Mesenchymal stem cell (in vitro differentiated cells and primary cell): ENCODE measurements at regions not wholly inside any gene's neighbourhood (a gene's known extent, or its start where the extent isn't known, plus 50 kb on each side); places are given as distances from the start of the nearest gene placed in this dataset.

Experiments used
- DNase-seq: peaks from one replicate; pipeline ENCODE4 v3.0.0-alpha.2; 2013
- H2AFZ ChIP-seq: one replicate; pipeline ENCODE4 v1.6.1; 2013; ENCODE audit warnings: low read depth, mild to moderate bottlenecking, control low read depth, inconsistent platforms, low read length, moderate library complexity
- H2AK5ac ChIP-seq: 2 replicates; pipeline ENCODE4 v1.6.1; 2013; ENCODE audit warnings: low read length, moderate library complexity, mild to moderate bottlenecking, inconsistent platforms; ENCODE audit not compliant: severe bottlenecking
- H2BK120ac ChIP-seq: one replicate; pipeline ENCODE4 v1.6.1; 2013; ENCODE audit warnings: low read depth, mild to moderate bottlenecking, inconsistent platforms, low read length, moderate library complexity
- H2BK12ac ChIP-seq, 2 experiments: one replicate each; pipeline ENCODE4 v1.6.1; 2013; ENCODE audit warnings: inconsistent platforms in 2 of 2, low read length in 2 of 2, mild to moderate bottlenecking in 2 of 2, moderate library complexity in 2 of 2, control low read depth in 1 of 2
- H2BK15ac ChIP-seq: one replicate; pipeline ENCODE4 v1.6.1; 2013; ENCODE audit warnings: mild to moderate bottlenecking, low read depth, inconsistent platforms; ENCODE audit not compliant: poor library complexity, severe bottlenecking
- H2BK5ac ChIP-seq: 2 replicates; pipeline ENCODE4 v1.6.1; 2013; ENCODE audit warnings: low read depth, mild to moderate bottlenecking, low read length, control low read depth, inconsistent platforms; ENCODE audit not compliant: poor library complexity, severe bottlenecking
- H3K14ac ChIP-seq, 2 experiments: one replicate each; pipeline ENCODE4 v1.6.1; 2013; ENCODE audit warnings: inconsistent platforms in 2 of 2, low read length in 2 of 2, control low read depth in 1 of 2, mild to moderate bottlenecking in 1 of 2, moderate library complexity in 1 of 2
- H3K18ac ChIP-seq, 2 experiments: one replicate each; pipeline ENCODE4 v1.6.1; 2013; ENCODE audit warnings: inconsistent platforms in 2 of 2, low read length in 2 of 2, control low read depth in 1 of 2, low read depth in 1 of 2, mild to moderate bottlenecking in 1 of 2
- H3K23ac ChIP-seq, 2 experiments: one replicate each; pipeline ENCODE4 v1.6.1; 2013; ENCODE audit warnings: inconsistent platforms in 2 of 2, low read length in 2 of 2, mild to moderate bottlenecking in 2 of 2, moderate library complexity in 2 of 2, control low read depth in 1 of 2
- H3K27ac ChIP-seq: 2 replicates; pipeline ENCODE4 v1.5.1; 2013; ENCODE audit warnings: mild to moderate bottlenecking, moderate library complexity, low read length, control low read depth, inconsistent platforms; ENCODE audit not compliant: poor library complexity, severe bottlenecking
- H3K27me3 ChIP-seq, 2 experiments: 2 replicates each; pipeline versions ENCODE4 v1.6.1 to v1.7.0; 2013; ENCODE audit warnings: low read length in 2 of 2, mild to moderate bottlenecking in 2 of 2, moderate library complexity in 2 of 2, control low read depth in 1 of 2, inconsistent platforms in 1 of 2; ENCODE audit not compliant: control insufficient read depth in 1 of 2, insufficient read depth in 1 of 2
- H3K36me3 ChIP-seq, 2 experiments: 2 replicates each; pipeline versions ENCODE4 v1.6.1 to v1.7.0; 2013; ENCODE audit warnings: low read length in 2 of 2, control low read depth in 1 of 2, inconsistent platforms in 1 of 2, low read depth in 1 of 2, mild to moderate bottlenecking in 1 of 2; ENCODE audit not compliant: insufficient read depth in 2 of 2, control insufficient read depth in 1 of 2
- H3K4ac ChIP-seq, 2 experiments: one replicate each; pipeline ENCODE4 v1.6.1; 2013; ENCODE audit warnings: inconsistent platforms in 2 of 2, low read length in 2 of 2, mild to moderate bottlenecking in 2 of 2, moderate library complexity in 2 of 2, control low read depth in 1 of 2, low read depth in 1 of 2
- H3K4me1 ChIP-seq: 2 replicates; pipeline ENCODE4 v1.6.1; 2013; ENCODE audit warnings: low read depth, low read length, control low read depth; ENCODE audit not compliant: control insufficient read depth, insufficient read depth
- H3K4me2 ChIP-seq: 2 replicates; pipeline ENCODE4 v1.6.1; 2013; ENCODE audit warnings: low read length, mild to moderate bottlenecking, inconsistent platforms; ENCODE audit not compliant: poor library complexity, severe bottlenecking
- H3K4me3 ChIP-seq, 2 experiments: 2 replicates each; pipeline versions ENCODE4 v1.5.1 to v1.7.0; 2013; ENCODE audit warnings: low read length in 2 of 2, mild to moderate bottlenecking in 2 of 2, control low read depth in 1 of 2, low read depth in 1 of 2; ENCODE audit not compliant: insufficient read depth in 1 of 2
- H3K79me1 ChIP-seq: replicated peaks from 2 replicates; pipeline ENCODE4 v1.6.1; 2013; ENCODE audit warnings: mild to moderate bottlenecking, control low read depth, low read length, inconsistent platforms; ENCODE audit not compliant: poor library complexity, severe bottlenecking
- H3K9ac ChIP-seq: 2 replicates; pipeline ENCODE4 v1.7.0; 2013; ENCODE audit warnings: mild to moderate bottlenecking, low read length, moderate library complexity
- H3K9me3 ChIP-seq: 2 replicates; pipeline ENCODE4 v1.7.0; 2013; ENCODE audit warnings: mild to moderate bottlenecking, low read length; ENCODE audit not compliant: control insufficient read depth
- H4K8ac ChIP-seq: one replicate; pipeline ENCODE4 v1.6.1; 2013; ENCODE audit warnings: inconsistent platforms, mild to moderate bottlenecking, low read length, moderate library complexity
- H4K91ac ChIP-seq: one replicate; pipeline ENCODE4 v1.6.1; 2013; ENCODE audit warnings: mild to moderate bottlenecking, low read length, inconsistent platforms
- WGBS: methylation state at CpG from one replicate; pipeline ENCODE4 v1.1.7; 2013; ENCODE audit warnings: mixed read lengths; 5-methylcytosine and 5-hydroxymethylcytosine counted together

DNA sequence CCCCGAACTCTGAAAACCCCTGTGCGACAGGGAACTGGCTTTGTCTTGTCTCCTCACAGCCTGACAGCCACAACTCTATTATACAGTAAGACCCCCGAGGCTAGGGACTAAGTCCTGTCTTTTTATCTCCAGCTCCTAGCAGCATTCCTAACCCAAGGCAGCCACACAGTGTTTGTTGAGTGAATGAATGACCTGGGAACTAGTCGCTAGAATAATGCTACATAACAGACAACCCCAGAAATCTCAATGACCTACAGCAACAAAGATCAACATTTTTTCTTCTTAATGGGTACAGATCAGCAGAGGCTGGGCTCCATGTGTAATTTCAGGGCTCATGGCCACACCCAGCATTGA lies 71.4 kb upstream of the TNRC6C start:
- no peak overlapping the region for H3K18ac ChIP-seq
- H3K9ac ChIP-seq, result peak overlapping the region; percentile 88
- no peaks in the 10 kb centered on the region for H3K9me3 ChIP-seq
- peak overlapping the region in 1 of 2 experiments; percentile 82 for H3K4me3 ChIP-seq
- H4K91ac ChIP-seq, result no peak overlapping the region
- H2BK15ac ChIP-seq, result no peak overlapping the region
- H2BK5ac ChIP-seq, result no peak overlapping the region
- no peak overlapping the region for H3K4ac ChIP-seq
- WGBS, result 74% methylated on average over 4 of the region's 4 CpGs
- peaks cover 13% of the 10 kb centered on the region for H3K4me1 ChIP-seq
- H3K27me3 ChIP-seq, result peaks cover 60 to 64% of the 10 kb centered on the region in 2 experiments
- no peaks in the 10 kb centered on the region for H3K36me3 ChIP-seq
- peak overlapping the region; percentile 66 for H2AFZ ChIP-seq
- H3K27ac ChIP-seq, result no peak overlapping the region
- no peak overlapping the region for H2AK5ac ChIP-seq
- H3K14ac ChIP-seq, result no peak overlapping the region
- no peak overlapping the region for H3K23ac ChIP-seq
- no peak overlapping the region for H3K4me2 ChIP-seq
- no peak overlapping the region for H4K8ac ChIP-seq
- no peak for DNase-seq
- H2BK120ac ChIP-seq, result no peak overlapping the region
- no peak overlapping the region for H2BK12ac ChIP-seq
- no peaks in the 10 kb centered on the region for H3K79me1 ChIP-seq

DNA sequence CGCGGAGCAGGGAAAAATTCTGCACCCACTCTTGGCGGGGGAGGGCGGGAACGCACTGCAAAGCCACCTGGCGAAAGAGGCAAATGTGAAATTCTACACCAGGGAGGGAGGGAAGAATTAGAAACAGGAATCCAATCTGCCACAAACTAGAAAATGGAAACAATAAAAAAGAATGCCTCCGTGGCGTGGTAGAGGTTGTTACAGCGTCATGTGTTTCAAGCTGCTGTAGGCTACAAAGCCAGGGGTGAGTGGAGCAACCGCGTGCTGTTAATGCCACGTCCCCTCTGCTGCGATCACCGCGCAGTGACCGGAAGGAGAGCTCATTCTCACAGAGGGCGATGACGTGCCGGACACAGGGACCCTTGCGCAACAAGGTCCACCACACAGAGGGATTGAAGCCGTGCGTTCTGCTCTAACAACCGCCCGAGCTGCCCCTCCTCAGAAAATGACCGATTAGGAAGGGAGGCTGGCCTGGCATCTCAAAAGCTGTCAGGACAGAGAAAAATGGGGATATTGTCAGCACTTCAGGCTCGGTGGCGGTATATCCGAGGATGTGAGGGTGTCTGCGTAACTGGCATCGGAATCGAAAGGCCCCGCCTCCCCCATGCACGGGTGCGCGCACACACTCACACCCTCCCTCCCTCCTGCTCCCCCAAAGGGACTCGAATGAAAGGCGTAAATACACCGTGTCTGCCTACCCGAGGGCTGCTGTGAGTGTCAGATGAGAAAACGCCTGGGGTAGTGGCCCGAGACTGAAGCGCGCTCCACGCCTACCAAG lies 70.8 kb upstream of the TNRC6C start:
- H2AK5ac ChIP-seq, result no peak overlapping the region
- peak overlapping the region; percentile 68 to 72 for H3K18ac ChIP-seq
- no peak overlapping the region for H2BK120ac ChIP-seq
- H2AFZ ChIP-seq, result peak overlapping the region; percentile 66
- peak overlapping the region; percentile 62 for H4K8ac ChIP-seq
- H3K27me3 ChIP-seq, result peaks cover 66 to 70% of the 10 kb centered on the region in 2 experiments
- peak overlapping the region in 1 of 2 experiments; percentile 72 for H2BK12ac ChIP-seq
- peaks cover 9% of the 10 kb centered on the region for H3K4me1 ChIP-seq
- peak overlapping the region; percentile 88 for H3K9ac ChIP-seq
- DNase-seq, result peak; percentile 90
- H3K4me3 ChIP-seq, result peak overlapping the region; percentile 42 to 82
- no peak overlapping the region for H3K27ac ChIP-seq
- H3K36me3 ChIP-seq, result no peaks in the 10 kb centered on the region
- peak overlapping the region in 1 of 2 experiments; percentile 35 for H3K14ac ChIP-seq
- peak overlapping the region; percentile 93 for H3K4me2 ChIP-seq
- peak overlapping the region in 1 of 2 experiments; percentile 30 for H3K4ac ChIP-seq
- H3K9me3 ChIP-seq, result no peaks in the 10 kb centered on the region
- H3K79me1 ChIP-seq, result no peaks in the 10 kb centered on the region
- no peak overlapping the region for H2BK15ac ChIP-seq
- WGBS, result 8% methylated on average over 44 of the region's 44 CpGs
- peak overlapping the region in 1 of 2 experiments; percentile 25 for H3K23ac ChIP-seq
- H2BK5ac ChIP-seq, result no peak overlapping the region
- H4K91ac ChIP-seq, result no peak overlapping the region

DNA sequence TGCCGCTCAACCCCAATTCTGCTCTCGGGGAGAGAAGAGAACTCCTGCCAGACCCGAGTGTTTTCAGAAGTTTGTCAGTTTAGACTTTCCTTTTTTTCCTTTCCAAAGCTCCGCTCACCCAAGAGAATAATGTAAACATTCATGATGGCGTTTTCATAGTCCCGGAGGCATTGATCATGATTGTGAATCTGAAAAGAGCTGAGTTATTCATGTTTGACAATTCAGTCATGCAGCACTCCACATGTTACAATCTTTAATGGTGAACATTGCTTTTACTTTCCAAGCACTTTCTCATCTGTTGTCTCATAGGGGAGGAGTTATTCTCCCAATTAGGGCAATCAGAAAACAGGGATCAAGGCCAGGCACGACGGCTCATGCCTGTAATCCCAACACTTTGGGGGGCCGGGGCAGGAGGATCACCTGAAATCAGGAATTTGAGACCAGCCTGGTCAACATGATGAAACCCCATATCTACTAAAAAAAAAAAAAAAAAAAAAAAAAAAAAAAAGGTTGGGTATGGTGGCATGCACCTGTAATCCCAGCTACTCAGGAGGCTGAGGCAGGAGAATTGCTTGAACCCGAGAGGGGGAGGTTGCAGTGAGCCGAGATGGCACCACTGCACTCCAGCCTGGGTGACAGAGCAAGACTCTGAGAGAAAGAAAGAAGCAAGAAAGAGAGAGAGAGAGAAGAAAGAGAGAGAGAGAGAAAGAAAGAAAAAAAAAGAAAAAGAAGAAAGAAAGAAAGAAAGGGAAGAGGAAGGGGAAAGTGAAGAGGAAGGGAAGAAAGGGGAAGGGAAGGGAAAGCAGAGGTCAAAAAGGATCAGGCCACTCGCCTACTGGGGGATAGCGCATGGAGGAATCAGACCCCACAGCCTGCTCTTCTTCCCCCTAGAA lies 70.0 kb upstream of the TNRC6C start:
- Histone ChIP-seq H2BK12ac (peak overlapping the region in 1 of 2 experiments; percentile 72), H4K91ac (no peak overlapping the region), H3K27me3 (peaks cover 71% of the 10 kb centered on the region in 2 experiments), H3K36me3 (no peaks in the 10 kb centered on the region), H3K4me1 (peaks cover 9% of the 10 kb centered on the region), H3K18ac (no peak overlapping the region), H3K9me3 (no peaks in the 10 kb centered on the region), H3K14ac (no peak overlapping the region), H3K4me2 (peak overlapping the region; percentile 93), H2AFZ (peak overlapping the region; percentile 66), H3K4ac (no peak overlapping the region), H3K23ac (no peak overlapping the region), H3K4me3 (peak overlapping the region; percentile 42 to 82), H4K8ac (no peak overlapping the region), H2BK5ac (no peak overlapping the region), H3K79me1 (no peaks in the 10 kb centered on the region), H3K9ac (peak overlapping the region; percentile 88), H2BK15ac (no peak overlapping the region), H2AK5ac (no peak overlapping the region), H3K27ac (no peak overlapping the region), H2BK120ac (no peak overlapping the region)
- 67% methylated on average over 7 of the region's 13 CpGs for WGBS
- DNase-seq, result no peak

DNA sequence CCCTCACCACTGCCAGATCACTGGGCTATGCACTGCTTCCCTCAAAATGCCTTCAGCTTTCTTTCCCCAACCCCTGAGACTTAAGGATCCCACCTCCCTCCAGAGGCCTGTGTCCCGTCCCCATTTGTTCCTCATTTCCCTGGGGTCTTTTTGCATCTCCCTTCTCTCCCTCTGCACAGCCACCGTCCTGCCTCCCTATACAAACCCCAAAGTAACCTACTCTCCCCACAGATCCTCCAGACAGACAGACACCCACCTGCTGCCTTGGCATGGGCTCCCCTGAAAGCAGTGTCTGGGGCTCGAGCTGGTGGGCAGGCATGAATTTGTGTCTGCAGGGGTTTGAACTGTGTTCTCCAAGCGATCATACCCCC lies 69.4 kb upstream of the TNRC6C start:
- DNase-seq, result no peak
- Histone ChIP-seq H3K4me3 (no peak overlapping the region), H4K91ac (no peak overlapping the region), H3K18ac (no peak overlapping the region), H2BK15ac (no peak overlapping the region), H2BK120ac (no peak overlapping the region), H2AK5ac (no peak overlapping the region), H2BK5ac (no peak overlapping the region), H3K23ac (no peak overlapping the region), H3K79me1 (no peaks in the 10 kb centered on the region), H2AFZ (no peak overlapping the region), H3K9me3 (no peaks in the 10 kb centered on the region), H3K27me3 (peaks cover 68 to 70% of the 10 kb centered on the region in 2 experiments), H4K8ac (no peak overlapping the region), H3K9ac (no peak overlapping the region), H3K27ac (no peak overlapping the region), H3K4me1 (peaks cover 9% of the 10 kb centered on the region), H3K4ac (no peak overlapping the region), H3K4me2 (no peak overlapping the region), H2BK12ac (no peak overlapping the region), H3K36me3 (no peaks in the 10 kb centered on the region), H3K14ac (no peak overlapping the region)
- 85% methylated on average over 4 of the region's 4 CpGs for WGBS
